ENCODE measurements at regions not wholly inside any gene's neighbourhood (a gene's known extent, or its start where the extent isn't known, plus 50 kb on each side); places are given as distances from the start of the nearest gene placed in this dataset.
"Not testable (repeated sequence)": the region's sequence is repeated elsewhere in the genome, so short reads cannot be mapped to it uniquely, and the experiment has no call there.

- no peak for DNase-seq (ENCODE audit: low read depth in 2 of 2)
These were observed 159.7 kb upstream of the SKOR2 start for GRCh38 chr18:47411159-47411558.

GRCh38 chr18:47410139-47410538 lies 158.7 kb upstream of the SKOR2 start:
- no peak for DNase-seq (ENCODE audit: low read depth in 2 of 2)

GRCh38 chr18:47409519-47409918 lies 158.1 kb upstream of the SKOR2 start:
- no peak for DNase-seq (ENCODE audit: low read depth in 2 of 2)

GRCh38 chr18:47407736-47408135 lies 156.3 kb upstream of the SKOR2 start:
- no peak for DNase-seq (ENCODE audit: low read depth in 2 of 2)

- no peak for DNase-seq (ENCODE audit: low read depth in 2 of 2)
These were observed 153.4 kb upstream of the SKOR2 start for GRCh38 chr18:47404845-47405244.

- no peak for DNase-seq (ENCODE audit: low read depth in 2 of 2)
These were observed 152.5 kb upstream of the SKOR2 start for GRCh38 chr18:47403949-47404348.

GRCh38 chr18:47403317-47403716 lies 151.9 kb upstream of the SKOR2 start:
- DNase-seq (ENCODE audit: low read depth in 2 of 2): no peak

GRCh38 chr18:47399475-47399874 lies 148.0 kb upstream of the SKOR2 start:
- no peak for DNase-seq (ENCODE audit: low read depth in 2 of 2)

- DNase-seq (ENCODE audit: low read depth in 2 of 2): no peak
These were observed 146.3 kb upstream of the SKOR2 start for GRCh38 chr18:47397671-47398319.

- DNase-seq (ENCODE audit: low read depth in 2 of 2): no peak
These were observed 140.2 kb upstream of the SKOR2 start for GRCh38 chr18:47391665-47392064.

GRCh38 chr18:47390410-47391024 lies 139.1 kb upstream of the SKOR2 start:
- DNase-seq (ENCODE audit: low read depth in 2 of 2): no peak

- no peak for DNase-seq (ENCODE audit: low read depth in 2 of 2)
These were observed 137.8 kb upstream of the SKOR2 start for GRCh38 chr18:47389210-47389609.

- no peak for DNase-seq (ENCODE audit: low read depth in 2 of 2)
These were observed 136.4 kb upstream of the SKOR2 start for GRCh38 chr18:47387864-47388263.

GRCh38 chr18:47383729-47384128 lies 132.3 kb upstream of the SKOR2 start:
- no peak for DNase-seq (ENCODE audit: low read depth in 2 of 2)

- no peak for DNase-seq (ENCODE audit: low read depth in 2 of 2)
These were observed 130.6 kb upstream of the SKOR2 start for GRCh38 chr18:47381975-47382570.

GRCh38 chr18:47380153-47380552 lies 128.7 kb upstream of the SKOR2 start:
- no peak for DNase-seq (ENCODE audit: low read depth in 2 of 2)

- DNase-seq (ENCODE audit: low read depth in 2 of 2): no peak
These were observed 122.0 kb upstream of the SKOR2 start for GRCh38 chr18:47373465-47373864.

- DNase-seq (ENCODE audit: low read depth in 2 of 2): no peak
These were observed 118.6 kb upstream of the SKOR2 start for GRCh38 chr18:47370052-47370451.

- not testable (repeated sequence) for DNase-seq (ENCODE audit: low read depth in 2 of 2)
These were observed 102.6 kb upstream of the SKOR2 start for GRCh38 chr18:47354061-47354460.

GRCh38 chr18:47346016-47346415 lies 94.6 kb upstream of the SKOR2 start:
- DNase-seq (ENCODE audit: low read depth in 2 of 2): no peak

GRCh38 chr18:47345291-47345690 lies 93.8 kb upstream of the SKOR2 start:
- no peak for DNase-seq (ENCODE audit: low read depth in 2 of 2)

GRCh38 chr18:47343291-47343690 lies 91.8 kb upstream of the SKOR2 start:
- DNase-seq (ENCODE audit: low read depth in 2 of 2): no peak

- no peak for DNase-seq (ENCODE audit: low read depth in 2 of 2)
These were observed 91.1 kb upstream of the SKOR2 start for GRCh38 chr18:47342566-47342965.
